ENCODE measurements at regions not wholly inside any gene's neighbourhood (a gene's known extent, or its start where the extent isn't known, plus 50 kb on each side); places are given as distances from the start of the nearest gene placed in this dataset.

DNA sequence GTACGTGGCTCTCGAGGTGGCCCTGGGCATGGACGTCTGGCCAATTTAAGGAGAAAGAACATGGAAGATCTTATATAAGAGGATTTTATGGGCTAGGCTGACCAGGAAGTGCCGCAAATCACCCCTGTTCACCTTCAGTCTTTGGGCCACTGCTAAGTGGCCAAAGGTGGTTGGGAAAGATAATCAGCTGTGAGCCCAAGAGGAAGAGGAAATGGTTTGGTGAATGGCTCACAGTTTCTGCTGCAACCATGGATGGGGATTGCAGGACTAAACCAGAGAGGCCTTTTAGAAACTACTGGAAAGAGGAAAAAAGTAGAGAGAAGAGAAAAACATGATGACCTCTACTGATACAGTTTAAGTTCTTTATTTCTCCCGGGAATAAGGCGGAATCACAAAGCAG is 96.0 kb upstream of the ARHGAP20 start:
- Histone ChIP-seq H3K27ac (no peak overlapping the region), H2AFZ (replicated peaks) (no peak overlapping the region), H3F3A (ENCODE audit: low read depth) (no peaks in the 10 kb centered on the region), H3K4me1 (no peaks in the 10 kb centered on the region), H4K20me1 (ENCODE audit: low read depth) (no peaks in the 10 kb centered on the region), H3K79me2 (ENCODE audit: low read depth) (no peaks in the 10 kb centered on the region), H3K4me3 (no peak overlapping the region), H3K4me2 (no peak overlapping the region), H3K27me3 (no peaks in the 10 kb centered on the region), H3K36me3 (no peaks in the 10 kb centered on the region), H3K9me3 (ENCODE audit: low read depth) (no peaks in the 10 kb centered on the region), H3K9ac (no peak overlapping the region)
- no peaks in the 10 kb centered on the region for H3K27me3 Mint-ChIP-seq (ENCODE audit: insufficient read depth, low read depth)
- H3K9me3 Mint-ChIP-seq = no peaks in the 10 kb centered on the region
- no peak overlapping the region for H3K27ac Mint-ChIP-seq
- TF ChIP-seq EZH2phosphoT487 (IDR thresholded peaks at IDR 0.05) = no peak
- TF ChIP-seq CTCF (IDR thresholded peaks at IDR 0.05) = no peak
- TF ChIP-seq EZH2 (IDR thresholded peaks at IDR 0.05) = no peak
- H3K4me1 Mint-ChIP-seq = no peaks in the 10 kb centered on the region
- H3K4me3 Mint-ChIP-seq = no peak overlapping the region
- H3K36me3 Mint-ChIP-seq = no peaks in the 10 kb centered on the region
- no peak for DNase-seq (ENCODE audit: low spot score)

DNA sequence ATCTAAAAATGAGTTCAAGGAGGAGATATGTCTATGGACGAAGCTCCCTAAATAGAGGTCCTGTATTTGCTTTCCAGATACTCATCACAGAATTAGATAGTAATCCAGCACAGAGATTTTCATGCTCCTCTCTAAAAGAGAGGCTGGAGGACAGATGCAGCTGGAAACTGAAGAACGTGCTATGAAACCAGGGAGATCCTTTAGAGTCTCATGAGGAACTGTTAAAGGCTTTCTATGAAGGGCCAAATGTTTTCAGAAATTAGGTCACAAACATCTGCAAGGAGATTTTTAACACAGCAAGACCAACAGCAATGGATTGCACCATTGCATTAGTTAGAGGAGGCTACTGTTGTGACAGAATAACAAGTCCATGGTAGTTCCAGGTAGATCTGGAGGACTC is 95.6 kb upstream of the ARHGAP20 start:
- no peaks in the 10 kb centered on the region for H3K9me3 Mint-ChIP-seq
- H3K27ac Mint-ChIP-seq = no peak overlapping the region

DNA sequence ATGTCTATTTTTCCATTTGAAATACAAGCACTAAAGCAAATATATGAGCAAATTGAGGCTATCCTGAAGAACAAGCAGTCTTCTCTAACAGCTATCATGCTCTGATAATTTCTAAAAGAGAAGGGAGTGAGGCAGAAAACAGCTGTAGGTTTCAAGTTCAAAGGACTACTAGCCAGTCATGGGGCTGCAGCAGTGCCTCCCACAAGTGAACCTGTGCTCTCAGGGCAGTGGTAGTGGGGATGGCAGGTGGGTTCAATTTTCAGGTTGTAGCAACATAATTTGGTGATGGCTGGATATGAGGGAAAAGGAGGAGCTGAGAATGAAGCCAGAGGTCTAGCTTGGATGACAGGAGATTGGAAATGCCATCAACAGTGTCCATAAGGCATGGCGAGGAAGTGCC is 93.5 kb upstream of the ARHGAP20 start:
- H3K27ac ChIP-seq = no peak overlapping the region
- no peaks in the 10 kb centered on the region for H3K36me3 ChIP-seq
- no peaks in the 10 kb centered on the region for H3K36me3 Mint-ChIP-seq
- H3K4me3 Mint-ChIP-seq = no peak overlapping the region
- no peak overlapping the region for H3K9ac ChIP-seq
- H3K4me2 ChIP-seq = no peak overlapping the region
- no peak overlapping the region for H3K27ac Mint-ChIP-seq
- no peaks in the 10 kb centered on the region for H3K4me1 ChIP-seq
- TF ChIP-seq EZH2phosphoT487 (IDR thresholded peaks at IDR 0.05) = no peak
- no peak for TF ChIP-seq CTCF (IDR thresholded peaks at IDR 0.05)
- no peak for TF ChIP-seq EZH2 (IDR thresholded peaks at IDR 0.05)
- no peaks in the 10 kb centered on the region for H3K9me3 ChIP-seq (ENCODE audit: low read depth)
- no peaks in the 10 kb centered on the region for H3K27me3 Mint-ChIP-seq (ENCODE audit: insufficient read depth, low read depth)
- no peak overlapping the region for H2AFZ ChIP-seq (replicated peaks)
- H3K9me3 Mint-ChIP-seq = no peaks in the 10 kb centered on the region
- no peak overlapping the region for H3K4me3 ChIP-seq
- no peaks in the 10 kb centered on the region for H3K27me3 ChIP-seq
- no peaks in the 10 kb centered on the region for H3F3A ChIP-seq (ENCODE audit: low read depth)
- H3K79me2 ChIP-seq (ENCODE audit: low read depth) = no peaks in the 10 kb centered on the region
- H4K20me1 ChIP-seq (ENCODE audit: low read depth) = no peaks in the 10 kb centered on the region
- DNase-seq (ENCODE audit: low spot score) = no peak
- no peaks in the 10 kb centered on the region for H3K4me1 Mint-ChIP-seq

More for the DNA sequence above, 95.6 kb upstream of the ARHGAP20 start:
- Histone ChIP-seq H3K4me2 (no peak overlapping the region), H3K4me1 (no peaks in the 10 kb centered on the region), H3K27ac (no peak overlapping the region), H3K4me3 (no peak overlapping the region), H4K20me1 (ENCODE audit: low read depth) (no peaks in the 10 kb centered on the region), H2AFZ (replicated peaks) (no peak overlapping the region), H3K36me3 (no peaks in the 10 kb centered on the region), H3F3A (ENCODE audit: low read depth) (no peaks in the 10 kb centered on the region), H3K9ac (no peak overlapping the region), H3K27me3 (no peaks in the 10 kb centered on the region), H3K79me2 (ENCODE audit: low read depth) (no peaks in the 10 kb centered on the region), H3K9me3 (ENCODE audit: low read depth) (no peaks in the 10 kb centered on the region)
- no peak for DNase-seq (ENCODE audit: low spot score)
- Mint-ChIP-seq H3K27me3 (ENCODE audit: insufficient read depth, low read depth) (no peaks in the 10 kb centered on the region), H3K36me3 (no peaks in the 10 kb centered on the region), H3K4me1 (no peaks in the 10 kb centered on the region), H3K4me3 (no peak overlapping the region)
- TF ChIP-seq EZH2phosphoT487 (IDR thresholded peaks at IDR 0.05) = no peak
- TF ChIP-seq CTCF (IDR thresholded peaks at IDR 0.05) = no peak

- Mint-ChIP-seq H3K27me3 (ENCODE audit: insufficient read depth, low read depth) (no peaks in the 10 kb centered on the region), H3K36me3 (no peaks in the 10 kb centered on the region)
- H2AFZ ChIP-seq (replicated peaks) = no peak overlapping the region
These were observed 89.9 kb upstream of the ARHGAP20 start for GRCh38 chr11:110802162-110802561.

More at GRCh38 chr11:110802162-110802561, 89.9 kb upstream of the ARHGAP20 start:
- Histone ChIP-seq H3K27me3 (no peaks in the 10 kb centered on the region), H3K4me3 (no peak overlapping the region), H3K9ac (no peak overlapping the region), H4K20me1 (ENCODE audit: low read depth) (no peaks in the 10 kb centered on the region), H3K9me3 (ENCODE audit: low read depth) (no peaks in the 10 kb centered on the region), H3K36me3 (no peaks in the 10 kb centered on the region), H3K27ac (no peak overlapping the region), H3K4me2 (no peak overlapping the region), H3K79me2 (ENCODE audit: low read depth) (no peaks in the 10 kb centered on the region), H3F3A (ENCODE audit: low read depth) (no peaks in the 10 kb centered on the region), H3K4me1 (no peaks in the 10 kb centered on the region)
- no peak for DNase-seq (ENCODE audit: low spot score)
- Mint-ChIP-seq H3K9me3 (no peaks in the 10 kb centered on the region), H3K4me3 (no peak overlapping the region), H3K27ac (no peak overlapping the region), H3K4me1 (no peaks in the 10 kb centered on the region)
- TF ChIP-seq EZH2 (IDR thresholded peaks at IDR 0.05) (no peak), EZH2phosphoT487 (IDR thresholded peaks at IDR 0.05) (no peak), CTCF (IDR thresholded peaks at IDR 0.05) (no peak)
